Coronary artery (tissue), 2 donors: ENCODE measurements at regions not wholly inside any gene's neighbourhood (a gene's known extent, or its start where the extent isn't known, plus 50 kb on each side); places are given as distances from the start of the nearest gene placed in this dataset.

Source experiments
- DNase-seq: peaks from one replicate; pipeline ENCODE4 v3.0.0-alpha.2; 2017; ENCODE audit warnings: low spot score
- H3K27ac ChIP-seq, 2 donors: fragments of 200-600 bp; sonication (generic); one replicate each; pipeline ENCODE4 v1.5.1; 2016 to 2019
- H3K4me3 ChIP-seq: fragments of 200-600 bp; sonication (generic); 2 replicates; pipeline ENCODE4 v1.5.1; 2016; ENCODE audit warnings: mild to moderate bottlenecking, moderate library complexity
- TF ChIP-seq, protein P1 (sequence below): fragments of 200-600 bp; sonication (generic); IDR thresholded peaks from one replicate; pipeline ENCODE4 v1.5.1; 2019; ENCODE audit warnings: antibody characterized with exemption

DNA sequence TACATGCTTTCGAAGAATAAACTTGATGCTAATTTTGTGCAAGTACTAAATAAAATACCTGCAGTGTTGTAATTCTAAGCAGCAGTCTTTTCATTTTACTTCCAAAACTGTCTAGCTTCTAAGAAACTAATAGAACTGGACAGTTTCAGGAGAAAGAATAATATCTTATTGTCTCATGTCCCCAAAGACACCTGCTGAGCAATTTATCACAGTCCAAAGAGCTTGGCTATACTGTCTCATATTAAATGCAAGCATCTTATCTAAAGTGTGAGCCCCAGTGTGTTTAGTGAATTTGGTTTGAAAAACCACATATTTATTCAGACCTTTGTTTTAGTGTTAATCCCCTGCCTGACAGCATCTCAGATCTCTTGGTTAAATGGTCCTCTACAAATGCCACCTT is 374.3 kb downstream of the TMX3 start:
- Histone ChIP-seq H3K4me3 (no peak overlapping the region), H3K27ac (no peak overlapping the region)
- no peak for DNase-seq
- TF ChIP-seq, protein P1, sequence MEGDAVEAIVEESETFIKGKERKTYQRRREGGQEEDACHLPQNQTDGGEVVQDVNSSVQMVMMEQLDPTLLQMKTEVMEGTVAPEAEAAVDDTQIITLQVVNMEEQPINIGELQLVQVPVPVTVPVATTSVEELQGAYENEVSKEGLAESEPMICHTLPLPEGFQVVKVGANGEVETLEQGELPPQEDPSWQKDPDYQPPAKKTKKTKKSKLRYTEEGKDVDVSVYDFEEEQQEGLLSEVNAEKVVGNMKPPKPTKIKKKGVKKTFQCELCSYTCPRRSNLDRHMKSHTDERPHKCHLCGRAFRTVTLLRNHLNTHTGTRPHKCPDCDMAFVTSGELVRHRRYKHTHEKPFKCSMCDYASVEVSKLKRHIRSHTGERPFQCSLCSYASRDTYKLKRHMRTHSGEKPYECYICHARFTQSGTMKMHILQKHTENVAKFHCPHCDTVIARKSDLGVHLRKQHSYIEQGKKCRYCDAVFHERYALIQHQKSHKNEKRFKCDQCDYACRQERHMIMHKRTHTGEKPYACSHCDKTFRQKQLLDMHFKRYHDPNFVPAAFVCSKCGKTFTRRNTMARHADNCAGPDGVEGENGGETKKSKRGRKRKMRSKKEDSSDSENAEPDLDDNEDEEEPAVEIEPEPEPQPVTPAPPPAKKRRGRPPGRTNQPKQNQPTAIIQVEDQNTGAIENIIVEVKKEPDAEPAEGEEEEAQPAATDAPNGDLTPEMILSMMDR, result no peak

DNA sequence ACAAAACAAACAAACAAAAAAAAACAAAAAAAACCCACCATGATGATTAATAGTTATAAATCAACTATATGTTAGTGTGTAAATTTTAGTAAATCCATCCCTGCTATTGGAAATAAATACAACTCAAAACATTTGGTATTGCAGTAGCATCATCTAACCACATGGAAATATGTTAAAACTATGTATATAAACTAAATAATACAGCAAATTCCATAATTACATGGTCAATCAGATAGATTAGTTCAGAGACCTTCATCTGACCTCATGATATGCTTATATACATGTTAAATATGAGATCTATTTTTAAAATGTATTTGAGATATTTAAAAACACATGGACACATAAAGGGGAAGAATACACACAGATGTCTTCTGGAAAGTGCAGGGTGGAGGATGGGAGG is 384.2 kb downstream of the TMX3 start:
- Histone ChIP-seq H3K27ac (no peak overlapping the region), H3K4me3 (no peak overlapping the region)
- no peak for DNase-seq
- TF ChIP-seq, protein P1, result no peak

DNA sequence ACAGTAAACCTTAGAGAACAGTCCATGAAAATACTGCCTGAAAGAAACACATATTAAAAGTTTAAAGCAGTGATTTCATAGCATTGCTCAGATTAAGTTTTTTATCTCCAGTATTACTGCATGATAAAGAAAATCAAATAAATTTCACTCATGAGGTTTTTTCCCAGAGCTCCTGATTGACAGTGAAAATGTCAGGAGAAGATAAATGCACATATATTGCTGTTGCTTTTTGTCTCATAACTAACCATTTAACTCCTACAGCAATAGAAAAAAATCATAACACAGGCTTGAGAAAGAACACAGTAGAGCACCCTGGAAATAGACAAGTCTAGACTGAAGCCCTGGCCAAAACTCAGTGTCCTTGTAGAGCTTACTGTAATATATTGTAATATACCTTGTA is 391.0 kb downstream of the TMX3 start:
- TF ChIP-seq, protein P1, result no peak
- no peak overlapping the region for H3K4me3 ChIP-seq
- DNase-seq, result no peak
- no peak overlapping the region for H3K27ac ChIP-seq

DNA sequence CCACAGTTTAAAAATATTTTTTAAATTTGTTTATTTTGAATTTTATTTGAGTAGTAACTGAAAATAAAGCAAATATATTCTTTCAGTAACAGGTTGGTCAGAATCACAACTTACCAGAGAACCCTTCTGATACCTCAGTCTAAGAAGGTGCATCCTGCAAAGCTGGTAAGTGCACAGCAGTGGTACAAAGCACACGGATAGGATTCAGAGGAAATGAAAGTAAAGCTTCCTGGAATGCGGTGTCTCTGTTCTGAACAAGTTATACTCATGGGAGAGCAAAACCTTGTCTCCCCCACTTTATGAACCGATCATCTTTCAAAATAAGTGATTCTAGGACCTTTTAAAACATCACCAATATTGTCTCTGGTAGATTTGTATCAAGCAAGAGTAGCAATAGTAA is 398.3 kb downstream of the TMX3 start:
- DNase-seq, result no peak
- H3K4me3 ChIP-seq, result peak overlapping the region; percentile 51

DNA sequence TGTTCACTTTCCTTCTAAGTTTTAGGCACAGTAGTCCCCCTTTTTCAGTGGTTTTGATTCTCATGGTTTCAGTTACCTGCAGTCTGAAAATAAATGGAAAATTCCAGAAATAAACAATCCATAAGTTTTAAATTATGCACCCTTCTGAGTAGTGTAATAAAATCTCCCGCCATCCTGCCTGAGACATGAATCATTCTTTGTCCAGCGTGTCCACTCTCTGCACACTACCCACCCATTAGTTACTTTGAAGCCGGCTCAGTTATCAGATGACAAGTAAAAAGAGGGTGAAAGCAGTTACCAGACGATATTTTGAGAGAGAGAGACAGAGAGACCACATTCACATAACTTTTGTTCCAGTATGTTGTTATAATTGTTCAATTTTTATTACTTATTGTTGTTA is 400.5 kb downstream of the TMX3 start:
- Histone ChIP-seq H3K4me3 (no peak overlapping the region), H3K27ac (no peak overlapping the region)
- DNase-seq, result no peak
- TF ChIP-seq, protein P1, result no peak

More for the DNA sequence above, 398.3 kb downstream of the TMX3 start:
- TF ChIP-seq, protein P1, result no peak
- no peak overlapping the region for H3K27ac ChIP-seq

DNA sequence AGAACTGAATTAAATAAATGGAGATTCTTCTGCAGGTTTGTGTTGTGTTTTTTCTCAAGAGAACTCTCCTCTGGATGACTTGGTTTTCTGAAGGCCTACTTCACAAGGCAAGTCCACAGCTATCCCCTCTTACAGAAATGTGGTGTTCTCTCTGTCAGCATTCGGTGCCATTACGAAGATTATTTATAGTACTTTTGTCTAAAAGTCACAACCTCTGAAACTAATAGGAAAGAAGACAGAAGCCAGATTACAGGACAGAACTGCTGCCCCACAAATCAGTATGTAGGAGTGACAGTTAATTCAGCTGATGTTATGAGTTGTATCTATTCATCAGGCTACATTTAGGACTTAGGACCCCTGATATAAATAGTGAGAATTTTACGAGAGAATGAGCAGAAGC is 413.5 kb downstream of the TMX3 start:
- no peak overlapping the region for H3K27ac ChIP-seq
- TF ChIP-seq, protein P1, result no peak
- no peak overlapping the region for H3K4me3 ChIP-seq
- no peak for DNase-seq

DNA sequence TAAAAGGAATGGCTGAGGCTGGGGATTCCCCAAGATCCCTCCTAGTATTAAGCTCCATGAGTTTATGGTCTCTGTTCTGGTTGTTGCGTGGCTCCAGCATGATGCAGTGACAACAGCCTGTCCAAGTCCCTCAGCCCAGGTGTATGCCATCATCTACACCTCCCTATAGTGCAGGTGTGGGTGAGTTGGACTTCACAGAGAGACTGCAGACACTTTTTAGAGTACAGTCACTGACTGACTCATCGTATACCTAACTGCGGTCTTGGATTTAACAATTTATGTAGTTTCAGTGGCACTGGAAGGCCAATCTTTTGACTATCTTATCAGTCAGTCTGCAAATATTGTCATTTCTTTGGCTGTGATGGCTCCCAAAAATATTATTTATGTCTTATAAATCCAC is 415.0 kb downstream of the TMX3 start:
- Histone ChIP-seq H3K27ac (no peak overlapping the region), H3K4me3 (no peak overlapping the region)
- DNase-seq, result no peak
- TF ChIP-seq, protein P1, result no peak
